Activated CD4-positive, alpha-beta T cell treated with anti-CD3 and anti-CD28 coated beads for 36 hours (primary cell): ENCODE measurements at regions not wholly inside any gene's neighbourhood (a gene's known extent, or its start where the extent isn't known, plus 50 kb on each side); places are given as distances from the start of the nearest gene placed in this dataset.
"Not testable (repeated sequence)": the region's sequence is repeated elsewhere in the genome, so short reads cannot be mapped to it uniquely, and the experiment has no call there.

Experiments
- ATAC-seq: fragments of 200-7000 bp; cut with Tn5 transposase; one replicate; pipeline ENCODE4 v1.10.0; 2021; ENCODE audit warnings: mild to moderate bottlenecking, moderate library complexity
- CTCF ChIA-PET: fragments of 350-600 bp; sonication (Branson Sonifier 250); formaldehyde crosslinking; loops from one replicate; lab custom pipeline; 2021; ENCODE audit warnings: antibody characterized with exemption; lab: Charles Lee
- POLR2A ChIA-PET: fragments of 350-600 bp; sonication (Branson Sonifier 250); formaldehyde crosslinking; loops from one replicate; lab custom pipeline; 2021; ENCODE audit warnings: antibody characterized with exemption, inconsistent platforms; lab: Charles Lee
- DNase-seq: peaks from one replicate; pipeline ENCODE4 v3.0.0-alpha.2; 2020
- H3K27ac Mint-ChIP-seq: one replicate; pipeline ENCODE4 v1.8.0; 2021; ENCODE audit warnings: mixed read lengths
- H3K27me3 Mint-ChIP-seq: one replicate; pipeline ENCODE4 v1.8.0; 2021; ENCODE audit warnings: mixed read lengths
- H3K36me3 Mint-ChIP-seq: one replicate; pipeline ENCODE4 v1.8.0; 2021; ENCODE audit warnings: low read depth, mixed read lengths
- H3K4me1 Mint-ChIP-seq: one replicate; pipeline ENCODE4 v1.8.0; 2021; ENCODE audit warnings: mixed read lengths
- H3K4me3 Mint-ChIP-seq: one replicate; pipeline ENCODE4 v1.8.0; 2021; ENCODE audit warnings: mild to moderate bottlenecking, moderate library complexity, mixed read lengths
- H3K9me3 Mint-ChIP-seq: one replicate; pipeline ENCODE4 v1.8.0; 2021; ENCODE audit warnings: low read depth, mixed read lengths
- intact Hi-C, 2 experiments: fragments of 100-400 bp; cut with DNase I in 1 of 2; cut with micrococcal nuclease in 1 of 2; formaldehyde crosslinking; loops; one replicate each; pipeline versions ENCODE4 v1.14.2 to v1.15.1; 2022 to 2024; cut with DNase I, micrococcal nuclease

- H3K4me3 Mint-ChIP-seq, CTCF ChIA-PET, H3K27ac Mint-ChIP-seq, ATAC-seq, H3K27me3 Mint-ChIP-seq, intact Hi-C loops, H3K9me3 Mint-ChIP-seq, H3K4me1 Mint-ChIP-seq, H3K36me3 Mint-ChIP-seq, DNase-seq, POLR2A ChIA-PET: not testable (repeated sequence)
Measured at GRCh38 chrX:146865734-146866133, 51.2 kb upstream of the CXorf51A start.
